Loucy (cell line): ENCODE measurements at regions not wholly inside any gene's neighbourhood (a gene's known extent, or its start where the extent isn't known, plus 50 kb on each side); places are given as distances from the start of the nearest gene placed in this dataset.

ENCODE experiments used
- H2AFZ ChIP-seq: fragments of 200-600 bp; sonication (generic); 2 replicates; pipeline ENCODE4 v1.6.0; 2016; ENCODE audit warnings: antibody characterized with exemption, mild to moderate bottlenecking, low read length, moderate library complexity
- H3F3A ChIP-seq: fragments of 200-600 bp; 2 replicates; pipeline ENCODE4 v1.6.0; 2016; ENCODE audit warnings: antibody characterized with exemption, low read depth, mild to moderate bottlenecking
- H3K27me3 ChIP-seq: fragments of 200-600 bp; sonication (generic); 2 replicates; pipeline ENCODE4 v1.6.1; 2014; ENCODE audit warnings: low read length, mild to moderate bottlenecking; ENCODE audit not compliant: insufficient read depth, poor library complexity, severe bottlenecking
- H3K36me3 ChIP-seq: fragments of 200-600 bp; sonication (generic); 2 replicates; pipeline ENCODE4 v1.6.1; 2016; ENCODE audit warnings: low read length; ENCODE audit not compliant: insufficient read depth
- H3K4me1 ChIP-seq: fragments of 200-600 bp; sonication (generic); 2 replicates; pipeline ENCODE4 v1.5.1; 2014; ENCODE audit warnings: low read length, mild to moderate bottlenecking; ENCODE audit not compliant: insufficient read depth, poor library complexity, severe bottlenecking
- H3K4me2 ChIP-seq: fragments of 200-600 bp; sonication (generic); 2 replicates; pipeline ENCODE4 v1.6.0; 2014; ENCODE audit warnings: antibody characterized with exemption, low read length, low read depth, mild to moderate bottlenecking; ENCODE audit not compliant: poor library complexity, severe bottlenecking
- H3K4me3 ChIP-seq: fragments of 200-600 bp; sonication (generic); 2 replicates; pipeline ENCODE4 v1.5.1; 2014; ENCODE audit warnings: low read length, mild to moderate bottlenecking, mixed read lengths; ENCODE audit not compliant: poor library complexity, severe bottlenecking
- H3K79me2 ChIP-seq: fragments of 200-600 bp; sonication (generic); 2 replicates; pipeline ENCODE4 v1.6.1; 2014; ENCODE audit warnings: low read length; ENCODE audit not compliant: insufficient read depth
- H3K9ac ChIP-seq: fragments of 200-600 bp; sonication (generic); 2 replicates; pipeline ENCODE4 v1.6.0; 2014; ENCODE audit warnings: mild to moderate bottlenecking, low read depth, low read length, moderate library complexity; ENCODE audit not compliant: poor library complexity, severe bottlenecking
- H3K9me2 ChIP-seq: fragments of 200-600 bp; sonication (generic); replicated peaks from 2 replicates; pipeline ENCODE4 v1.6.1; 2016; ENCODE audit warnings: low read depth, low read length, mixed read lengths
- H3K9me3 ChIP-seq: fragments of 200-600 bp; sonication (generic); 2 replicates; pipeline ENCODE4 v1.6.1; 2014; ENCODE audit warnings: mild to moderate bottlenecking, antibody characterized with exemption, low read length, low read depth; ENCODE audit not compliant: insufficient read depth
- H4K20me1 ChIP-seq: fragments of 200-600 bp; sonication (generic); 2 replicates; pipeline ENCODE4 v1.6.0; 2014; ENCODE audit warnings: antibody characterized with exemption, low read length, mild to moderate bottlenecking; ENCODE audit not compliant: insufficient read depth, poor library complexity, severe bottlenecking
- CTCF ChIP-seq: fragments of 200-600 bp; sonication (generic); conservative IDR thresholded peaks from 2 replicates; pipeline ENCODE4 v1.5.1; 2014; ENCODE audit warnings: mild to moderate bottlenecking, antibody characterized with exemption, low read length
- EZH2phosphoT487 ChIP-seq: fragments of 200-600 bp; IDR thresholded peaks from 2 replicates; pipeline ENCODE4 v1.6.1; 2018; ENCODE audit warnings: antibody characterized with exemption, mild to moderate bottlenecking, moderate library complexity, borderline replicate concordance

GRCh38 chr6:74070711-74071110, 374.7 kb downstream of the CD109 start:
- Histone ChIP-seq H3F3A (no peaks in the 10 kb centered on the region), H2AFZ (no peak overlapping the region), H3K4me3 (no peak overlapping the region), H3K4me1 (no peaks in the 10 kb centered on the region), H3K9ac (no peak overlapping the region), H3K27me3 (no peaks in the 10 kb centered on the region), H3K36me3 (no peaks in the 10 kb centered on the region), H4K20me1 (no peaks in the 10 kb centered on the region), H3K4me2 (no peak overlapping the region), H3K9me2 (no peaks in the 10 kb centered on the region), H3K9me3 (no peaks in the 10 kb centered on the region), H3K79me2 (no peaks in the 10 kb centered on the region)
- TF ChIP-seq EZH2phosphoT487 (no peak), CTCF (no peak)

- Histone ChIP-seq H3K9me3 (no peaks in the 10 kb centered on the region), H3K4me3 (no peak overlapping the region), H3K36me3 (no peaks in the 10 kb centered on the region), H3K9ac (no peak overlapping the region), H3K4me2 (no peak overlapping the region), H3K4me1 (no peaks in the 10 kb centered on the region), H3F3A (no peaks in the 10 kb centered on the region), H3K79me2 (no peaks in the 10 kb centered on the region), H3K27me3 (no peaks in the 10 kb centered on the region), H3K9me2 (no peaks in the 10 kb centered on the region), H4K20me1 (no peaks in the 10 kb centered on the region), H2AFZ (no peak overlapping the region)
- TF ChIP-seq CTCF: no peak
- no peak for TF ChIP-seq EZH2phosphoT487
These were observed 374.1 kb downstream of the CD109 start for GRCh38 chr6:74070091-74070490.

GRCh38 chr6:74069089-74069581, 373.1 kb downstream of the CD109 start:
- Histone ChIP-seq H3K9me3 (no peaks in the 10 kb centered on the region), H3K36me3 (no peaks in the 10 kb centered on the region), H3K9ac (no peak overlapping the region), H2AFZ (no peak overlapping the region), H3K4me2 (no peak overlapping the region), H3F3A (no peaks in the 10 kb centered on the region), H3K4me3 (no peak overlapping the region), H3K9me2 (no peaks in the 10 kb centered on the region), H3K4me1 (no peaks in the 10 kb centered on the region), H3K79me2 (no peaks in the 10 kb centered on the region), H4K20me1 (no peaks in the 10 kb centered on the region), H3K27me3 (no peaks in the 10 kb centered on the region)
- no peak for TF ChIP-seq CTCF
